Nephron progenitor cell (in vitro differentiated cells): ENCODE measurements at regions not wholly inside any gene's neighbourhood (a gene's known extent, or its start where the extent isn't known, plus 50 kb on each side); places are given as distances from the start of the nearest gene placed in this dataset.

Experiments
- DNase-seq: peaks from one replicate; pipeline ENCODE4 v3.0.0; 2021
- H3K27ac Mint-ChIP-seq: 2 replicates; pipeline ENCODE4 v1.8.0; 2021; ENCODE audit warnings: mild to moderate bottlenecking, moderate library complexity, mixed read lengths
- H3K27me3 Mint-ChIP-seq: 2 replicates; pipeline ENCODE4 v1.8.0; 2021; ENCODE audit warnings: mild to moderate bottlenecking, low read depth, mixed read lengths; ENCODE audit not compliant: poor library complexity
- H3K36me3 Mint-ChIP-seq: 2 replicates; pipeline ENCODE4 v1.8.0; 2021; ENCODE audit warnings: low read depth, mixed read lengths
- H3K4me1 Mint-ChIP-seq: 2 replicates; pipeline ENCODE4 v1.8.0; 2021; ENCODE audit warnings: mixed read lengths
- H3K4me3 Mint-ChIP-seq: 2 replicates; pipeline ENCODE4 v1.8.0; 2021; ENCODE audit warnings: mild to moderate bottlenecking, moderate library complexity, mixed read lengths
- H3K9me3 Mint-ChIP-seq: 2 replicates; pipeline ENCODE4 v1.8.0; 2021; ENCODE audit warnings: mild to moderate bottlenecking, moderate library complexity, mixed read lengths
- TF ChIP-seq, protein P1 (sequence below): fragments of 200-600 bp; sonication (generic); IDR thresholded peaks from 2 replicates; pipeline ENCODE4 v1.5.0; 2021; ENCODE audit warnings: antibody characterized with exemption

DNA sequence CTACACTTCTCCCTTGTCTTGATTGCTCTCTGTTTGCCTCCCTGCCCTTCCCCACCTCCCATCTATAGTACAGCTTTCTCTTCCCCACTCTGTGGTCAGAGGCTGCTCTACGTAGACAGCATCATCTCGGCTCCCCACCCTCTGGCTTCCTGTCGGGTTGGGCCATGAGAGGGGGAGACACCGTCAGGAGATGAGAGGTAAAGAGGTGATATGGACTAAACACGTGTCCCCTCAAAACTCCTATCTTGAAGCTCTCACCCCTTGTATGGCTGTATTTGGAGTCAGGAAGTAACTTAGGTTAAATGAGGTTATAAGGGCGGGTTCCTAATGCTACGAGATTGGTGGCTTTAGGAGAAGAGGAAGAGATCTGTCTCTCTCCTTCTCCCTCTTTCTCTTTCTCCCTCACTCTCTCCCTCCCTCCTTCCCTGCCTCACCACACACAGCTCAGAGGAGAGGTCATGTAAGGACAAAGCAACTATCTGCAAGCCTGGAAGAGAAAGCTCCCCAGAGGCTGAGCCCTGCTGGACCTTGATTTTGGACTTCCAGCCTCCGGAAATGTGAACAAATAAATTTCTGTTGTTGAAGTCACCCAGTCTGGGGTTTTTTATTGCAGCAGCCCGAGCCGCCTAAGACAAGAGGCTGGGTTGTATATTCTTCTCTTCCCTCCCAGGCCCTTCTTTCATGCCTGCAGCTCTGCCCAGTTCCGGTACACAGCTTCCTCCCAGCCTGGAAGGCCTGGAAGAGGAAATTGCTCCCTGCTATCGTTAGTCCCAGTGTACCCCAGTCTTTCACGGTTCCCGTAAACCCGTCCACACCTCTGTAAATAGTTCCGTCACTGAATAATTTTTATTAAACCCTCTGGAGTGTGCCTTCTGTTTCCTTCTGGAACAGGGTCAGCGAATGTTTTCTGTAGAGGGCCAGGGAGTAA, 138.0 kb downstream of the AKAIN1 start:
- peak overlapping the region; percentile 60 for H3K27ac Mint-ChIP-seq
- TF ChIP-seq, protein P1, sequence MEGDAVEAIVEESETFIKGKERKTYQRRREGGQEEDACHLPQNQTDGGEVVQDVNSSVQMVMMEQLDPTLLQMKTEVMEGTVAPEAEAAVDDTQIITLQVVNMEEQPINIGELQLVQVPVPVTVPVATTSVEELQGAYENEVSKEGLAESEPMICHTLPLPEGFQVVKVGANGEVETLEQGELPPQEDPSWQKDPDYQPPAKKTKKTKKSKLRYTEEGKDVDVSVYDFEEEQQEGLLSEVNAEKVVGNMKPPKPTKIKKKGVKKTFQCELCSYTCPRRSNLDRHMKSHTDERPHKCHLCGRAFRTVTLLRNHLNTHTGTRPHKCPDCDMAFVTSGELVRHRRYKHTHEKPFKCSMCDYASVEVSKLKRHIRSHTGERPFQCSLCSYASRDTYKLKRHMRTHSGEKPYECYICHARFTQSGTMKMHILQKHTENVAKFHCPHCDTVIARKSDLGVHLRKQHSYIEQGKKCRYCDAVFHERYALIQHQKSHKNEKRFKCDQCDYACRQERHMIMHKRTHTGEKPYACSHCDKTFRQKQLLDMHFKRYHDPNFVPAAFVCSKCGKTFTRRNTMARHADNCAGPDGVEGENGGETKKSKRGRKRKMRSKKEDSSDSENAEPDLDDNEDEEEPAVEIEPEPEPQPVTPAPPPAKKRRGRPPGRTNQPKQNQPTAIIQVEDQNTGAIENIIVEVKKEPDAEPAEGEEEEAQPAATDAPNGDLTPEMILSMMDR = no peak
- no peak overlapping the region for H3K4me3 Mint-ChIP-seq
- H3K9me3 Mint-ChIP-seq = no peaks in the 10 kb centered on the region
- H3K36me3 Mint-ChIP-seq = no peaks in the 10 kb centered on the region
- peaks cover 20% of the 10 kb centered on the region for H3K4me1 Mint-ChIP-seq
- no peak for DNase-seq
- peaks cover 10% of the 10 kb centered on the region for H3K27me3 Mint-ChIP-seq

DNA sequence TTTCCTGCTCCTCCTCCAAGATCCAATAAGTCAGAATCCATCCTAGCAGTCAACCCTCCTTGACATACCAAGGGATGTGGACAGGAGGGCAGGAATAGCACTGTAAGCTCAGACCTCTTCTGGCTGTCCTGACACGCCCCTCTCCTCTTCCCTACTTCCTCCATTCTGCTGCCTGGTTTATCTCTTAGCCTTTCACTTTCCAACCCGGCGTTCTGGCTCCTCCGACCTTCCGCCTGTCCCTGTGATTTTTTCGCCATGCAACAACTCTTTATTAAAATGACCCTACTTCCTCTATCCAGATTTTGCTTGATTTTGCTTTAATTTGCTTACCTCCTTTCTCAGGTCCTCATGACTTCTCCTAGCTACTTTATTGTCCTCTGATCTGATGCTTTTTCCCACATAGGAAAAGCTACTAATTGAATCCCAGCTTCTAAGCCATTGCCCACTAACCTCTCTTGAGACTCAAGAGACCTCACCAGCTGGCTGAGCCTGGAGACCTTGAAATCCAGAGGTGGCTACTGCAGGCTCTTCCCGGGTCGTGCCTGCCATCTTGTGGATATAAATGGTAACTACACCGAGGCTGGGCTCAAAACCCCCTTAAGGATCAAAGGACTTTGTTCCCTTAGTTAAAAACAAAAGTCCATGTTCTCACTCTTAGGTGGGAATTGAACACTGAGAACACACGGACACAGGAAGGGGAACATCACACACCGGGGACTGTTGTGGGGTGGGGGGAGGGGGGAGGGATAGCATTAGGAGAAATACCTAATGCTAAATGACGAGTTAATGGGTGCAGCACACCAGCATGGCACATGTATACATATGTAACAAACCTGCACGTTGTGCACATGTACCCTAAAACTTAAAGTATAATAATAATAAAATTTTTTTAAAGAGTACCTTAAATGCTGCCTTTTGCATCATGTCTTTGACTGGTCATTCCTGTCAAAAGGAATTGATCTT, 139.4 kb downstream of the AKAIN1 start:
- Mint-ChIP-seq H3K27me3 (peaks cover 2% of the 10 kb centered on the region), H3K4me3 (no peak overlapping the region), H3K36me3 (no peaks in the 10 kb centered on the region), H3K4me1 (peaks cover 20% of the 10 kb centered on the region), H3K9me3 (no peaks in the 10 kb centered on the region), H3K27ac (no peak overlapping the region)
- DNase-seq = peak; percentile 76
- TF ChIP-seq, protein P1 = peak; percentile 86

DNA sequence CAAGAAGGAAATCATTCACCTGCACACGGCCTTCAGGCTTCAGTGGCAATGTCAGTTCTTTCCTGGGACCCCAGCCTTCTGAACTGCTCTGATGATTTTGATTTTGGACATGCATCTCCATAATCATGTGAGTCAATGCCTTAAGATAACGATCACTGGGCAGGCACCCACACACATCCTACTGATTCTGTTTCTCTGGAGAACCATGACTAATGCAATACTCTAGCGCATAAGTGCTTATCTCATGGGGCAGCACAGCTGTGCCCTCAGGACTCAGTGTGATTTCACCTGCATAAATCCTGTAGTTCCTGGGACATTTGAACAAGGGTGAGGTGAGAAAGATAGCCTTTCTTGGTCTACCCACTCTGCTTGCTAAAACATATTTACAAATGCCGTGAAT, 144.6 kb downstream of the AKAIN1 start:
- TF ChIP-seq, protein P1 = no peak
- Mint-ChIP-seq H3K36me3 (no peaks in the 10 kb centered on the region), H3K9me3 (peaks cover 5% of the 10 kb centered on the region), H3K4me1 (peaks cover 2% of the 10 kb centered on the region), H3K4me3 (no peak overlapping the region), H3K27me3 (peaks cover 2% of the 10 kb centered on the region), H3K27ac (no peak overlapping the region)
- no peak for DNase-seq

DNA sequence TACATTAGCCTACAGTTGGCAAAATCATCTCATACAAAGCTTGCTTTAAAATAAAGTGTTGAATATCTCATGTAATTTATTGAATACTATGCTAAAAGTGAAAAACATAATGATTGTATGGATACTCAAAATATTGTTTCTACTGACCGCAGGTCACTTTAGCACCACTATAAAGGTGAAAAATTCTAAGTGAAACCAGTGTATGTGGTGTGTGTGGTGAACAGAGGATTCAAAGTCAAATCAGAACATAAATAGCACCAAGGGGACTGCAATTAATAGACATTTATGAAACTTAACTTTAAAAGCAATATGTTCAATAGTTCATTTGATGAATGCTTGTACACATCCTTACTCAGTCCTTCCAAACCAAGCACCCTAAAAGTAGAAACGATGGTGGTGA, 145.8 kb downstream of the AKAIN1 start:
- no peak for DNase-seq
- H3K27me3 Mint-ChIP-seq = no peaks in the 10 kb centered on the region
- no peak overlapping the region for H3K27ac Mint-ChIP-seq
- TF ChIP-seq, protein P1 = no peak
- no peak overlapping the region for H3K4me3 Mint-ChIP-seq
- no peaks in the 10 kb centered on the region for H3K36me3 Mint-ChIP-seq
- peaks cover 5% of the 10 kb centered on the region for H3K9me3 Mint-ChIP-seq
- no peaks in the 10 kb centered on the region for H3K4me1 Mint-ChIP-seq

DNA sequence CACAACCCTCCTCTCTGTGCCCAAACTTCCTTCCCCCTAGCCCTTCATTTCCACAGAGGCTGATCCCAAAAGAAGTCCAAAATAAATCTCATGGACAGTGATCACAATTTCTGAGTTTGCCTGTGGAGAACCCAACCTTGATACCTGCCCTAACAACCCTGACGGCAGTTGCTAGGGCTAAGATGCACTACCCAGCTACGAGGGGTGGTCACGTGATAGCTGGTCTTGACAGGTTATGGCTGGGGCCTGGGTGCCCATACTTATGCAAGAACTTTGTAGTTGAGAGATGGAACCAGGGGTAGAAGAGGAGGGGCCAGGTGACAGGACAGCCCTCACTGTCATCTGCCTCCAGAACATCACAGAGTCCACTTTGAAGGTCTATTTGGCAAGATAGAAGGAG, 147.9 kb downstream of the AKAIN1 start:
- no peaks in the 10 kb centered on the region for H3K36me3 Mint-ChIP-seq
- H3K4me1 Mint-ChIP-seq = no peaks in the 10 kb centered on the region
- no peaks in the 10 kb centered on the region for H3K27me3 Mint-ChIP-seq
- H3K4me3 Mint-ChIP-seq = no peak overlapping the region
- DNase-seq = no peak
- peaks cover 5% of the 10 kb centered on the region for H3K9me3 Mint-ChIP-seq
- no peak overlapping the region for H3K27ac Mint-ChIP-seq
- TF ChIP-seq, protein P1 = no peak
